Tibial nerve (tissue), 3 donors: ENCODE measurements at regions not wholly inside any gene's neighbourhood (a gene's known extent, or its start where the extent isn't known, plus 50 kb on each side); places are given as distances from the start of the nearest gene placed in this dataset.

Source experiments
- POLR2A ChIP-seq, 2 donors: fragments of 450-650 bp; IDR thresholded peaks; one replicate each; pipeline ENCODE4 v1.6.1; 2017; ENCODE audit warnings: antibody characterized with exemption in 2 of 2, mild to moderate bottlenecking in 2 of 2, moderate library complexity in 2 of 2
- TF ChIP-seq, protein P1 (sequence below), 5 experiments: fragments of 200-600 bp in 3 of 5; fragments of 450-650 bp in 2 of 5; sonication (generic) in 3 of 5; IDR thresholded peaks; one replicate each; pipeline ENCODE4 v1.5.1; 2016 to 2019; ENCODE audit warnings: antibody characterized with exemption in 5 of 5, mild to moderate bottlenecking in 3 of 5, moderate library complexity in 2 of 5

DNA sequence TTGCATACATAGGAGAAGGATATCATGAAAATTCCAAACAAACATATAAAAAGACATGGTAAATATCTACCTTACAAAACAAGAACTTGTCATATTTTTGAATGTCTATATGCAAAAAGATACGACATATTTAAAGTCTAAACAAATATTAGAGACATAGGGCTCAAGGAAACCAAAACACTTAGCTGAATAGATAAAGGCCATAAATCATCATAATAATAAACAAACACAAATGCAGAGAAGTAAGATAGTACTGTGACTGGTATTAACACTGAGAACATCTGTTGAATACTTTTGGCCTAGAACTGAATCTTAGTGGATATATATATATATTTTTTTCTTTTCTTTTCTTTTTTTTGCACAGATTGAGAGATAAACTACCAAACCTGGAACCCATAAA lies 435.8 kb downstream of the KCNJ18 start:
- no peak for TF ChIP-seq POLR2A (IDR thresholded peaks at IDR 0.05)
- TF ChIP-seq, protein P1, sequence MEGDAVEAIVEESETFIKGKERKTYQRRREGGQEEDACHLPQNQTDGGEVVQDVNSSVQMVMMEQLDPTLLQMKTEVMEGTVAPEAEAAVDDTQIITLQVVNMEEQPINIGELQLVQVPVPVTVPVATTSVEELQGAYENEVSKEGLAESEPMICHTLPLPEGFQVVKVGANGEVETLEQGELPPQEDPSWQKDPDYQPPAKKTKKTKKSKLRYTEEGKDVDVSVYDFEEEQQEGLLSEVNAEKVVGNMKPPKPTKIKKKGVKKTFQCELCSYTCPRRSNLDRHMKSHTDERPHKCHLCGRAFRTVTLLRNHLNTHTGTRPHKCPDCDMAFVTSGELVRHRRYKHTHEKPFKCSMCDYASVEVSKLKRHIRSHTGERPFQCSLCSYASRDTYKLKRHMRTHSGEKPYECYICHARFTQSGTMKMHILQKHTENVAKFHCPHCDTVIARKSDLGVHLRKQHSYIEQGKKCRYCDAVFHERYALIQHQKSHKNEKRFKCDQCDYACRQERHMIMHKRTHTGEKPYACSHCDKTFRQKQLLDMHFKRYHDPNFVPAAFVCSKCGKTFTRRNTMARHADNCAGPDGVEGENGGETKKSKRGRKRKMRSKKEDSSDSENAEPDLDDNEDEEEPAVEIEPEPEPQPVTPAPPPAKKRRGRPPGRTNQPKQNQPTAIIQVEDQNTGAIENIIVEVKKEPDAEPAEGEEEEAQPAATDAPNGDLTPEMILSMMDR (IDR thresholded peaks at IDR 0.05): no peak
